ENCODE measurements at regions not wholly inside any gene's neighbourhood (a gene's known extent, or its start where the extent isn't known, plus 50 kb on each side); places are given as distances from the start of the nearest gene placed in this dataset.

DNA sequence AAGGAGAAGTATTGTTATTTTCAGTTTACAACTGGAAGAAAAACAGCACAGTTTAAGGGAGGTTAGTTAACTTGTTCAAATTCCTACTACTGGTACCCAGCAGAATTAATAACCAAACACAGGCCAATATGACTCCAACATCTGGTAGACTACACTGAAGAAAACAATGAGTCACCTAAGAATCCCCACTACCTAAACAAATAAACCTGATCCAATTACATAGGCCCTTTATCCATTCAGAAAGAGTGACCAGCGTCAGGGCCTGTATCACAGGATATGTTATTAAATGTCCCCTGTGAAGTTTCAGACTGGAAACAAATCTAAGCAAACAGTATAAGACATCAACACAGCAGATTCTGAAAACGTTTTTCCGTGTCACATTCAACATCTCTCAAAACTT is 492.5 kb upstream of the INTU start:
- Mint-ChIP-seq H3K4me1 (ENCODE audit: low read depth) (no peaks in the 10 kb centered on the region), H3K4me3 (no peak overlapping the region), H3K36me3 (ENCODE audit: insufficient read depth) (no peaks in the 10 kb centered on the region), H3K27me3 (ENCODE audit: low read depth) (no peaks in the 10 kb centered on the region), H3K9me3 (no peaks in the 10 kb centered on the region)
- ATAC-seq = no peak
- no peak for DNase-seq

DNA sequence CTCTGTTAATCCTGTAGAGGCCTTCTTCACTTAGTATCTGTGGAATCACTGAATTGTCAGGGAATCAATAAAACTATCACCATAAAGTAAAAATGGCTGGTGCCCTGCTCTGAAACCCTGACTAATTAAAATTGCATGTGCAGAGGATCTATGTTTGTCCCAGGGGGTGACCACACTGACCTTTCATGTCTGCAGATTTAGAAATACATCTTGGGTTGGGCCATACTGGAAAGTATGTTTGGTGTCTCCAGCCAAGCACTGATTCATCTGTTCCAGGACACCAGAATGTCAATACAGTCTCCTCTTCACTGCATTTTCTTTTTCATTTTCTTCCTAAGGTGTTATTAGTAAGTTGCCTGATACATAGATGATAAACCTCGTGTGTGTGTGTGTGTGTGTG is 490.9 kb upstream of the INTU start:
- ATAC-seq = no peak
- DNase-seq = no peak
- Mint-ChIP-seq H3K4me3 (no peak overlapping the region), H3K9me3 (no peaks in the 10 kb centered on the region), H3K4me1 (ENCODE audit: low read depth) (no peaks in the 10 kb centered on the region), H3K27me3 (ENCODE audit: low read depth) (no peaks in the 10 kb centered on the region), H3K36me3 (ENCODE audit: insufficient read depth) (no peaks in the 10 kb centered on the region)

DNA sequence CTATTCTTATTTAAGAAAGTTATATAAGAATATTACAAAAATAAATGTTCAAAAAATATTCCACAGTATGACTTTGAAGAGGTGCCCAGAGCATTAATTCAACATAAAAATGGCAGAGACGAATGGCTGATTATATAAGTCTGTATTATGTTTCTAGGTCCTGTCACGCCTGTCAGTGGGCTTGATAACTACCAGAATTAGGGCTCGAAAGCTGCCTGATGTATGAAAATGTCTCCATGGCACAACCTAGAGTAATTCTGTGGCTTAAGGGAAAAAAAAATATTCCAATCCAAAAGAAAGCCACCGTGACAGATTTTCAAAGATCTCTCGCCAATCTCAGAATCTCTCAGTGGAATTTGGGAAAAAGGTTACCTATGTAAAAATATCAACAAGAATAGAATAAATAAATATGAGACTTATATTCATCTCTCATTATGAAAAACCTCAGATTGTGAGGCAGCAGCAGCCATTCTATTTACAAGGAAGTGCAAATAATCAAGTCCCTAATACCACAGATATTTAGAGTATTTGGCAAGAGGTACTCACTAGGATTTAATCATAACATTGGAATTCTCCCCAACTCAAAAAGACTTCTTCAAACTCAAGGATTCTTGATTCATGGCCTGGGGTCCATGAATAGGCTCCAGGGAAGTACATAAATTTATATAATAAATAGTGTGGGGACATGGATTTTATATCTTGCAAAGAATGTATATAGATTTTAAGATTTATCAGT is 489.1 kb upstream of the INTU start:
- Mint-ChIP-seq H3K36me3 (ENCODE audit: insufficient read depth) (no peaks in the 10 kb centered on the region), H3K27me3 (ENCODE audit: low read depth) (no peaks in the 10 kb centered on the region), H3K4me3 (no peak overlapping the region), H3K9me3 (no peaks in the 10 kb centered on the region), H3K4me1 (ENCODE audit: low read depth) (no peaks in the 10 kb centered on the region)
- no peak for ATAC-seq
- DNase-seq = no peak

DNA sequence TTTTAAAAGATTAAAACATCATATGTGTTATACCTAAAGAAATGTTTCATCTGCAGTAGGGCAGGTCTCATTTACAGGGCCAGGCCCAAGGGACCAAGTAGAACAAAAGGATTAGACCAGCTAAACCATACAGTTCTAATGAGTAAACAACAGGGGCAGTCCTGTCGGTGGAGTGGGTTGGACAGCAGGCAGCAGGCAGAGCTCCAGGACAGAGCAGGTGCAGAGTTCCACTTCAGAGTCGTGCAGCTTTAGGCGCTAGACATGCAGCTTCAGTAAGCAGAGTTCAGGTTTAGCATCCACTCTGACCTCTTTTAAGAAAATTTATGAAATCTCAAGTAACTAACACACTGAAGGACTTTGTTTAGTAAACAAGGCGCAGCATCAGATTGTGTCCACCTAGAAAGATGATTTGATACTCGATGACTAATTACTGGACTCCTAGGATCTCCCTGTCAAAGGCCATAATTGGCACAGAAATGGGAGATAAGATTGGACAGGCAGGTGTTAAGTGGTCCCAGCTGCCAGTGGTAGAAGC is 487.7 kb upstream of the INTU start:
- no peak for DNase-seq
- no peak overlapping the region for H3K4me3 Mint-ChIP-seq
- no peak for ATAC-seq
- H3K9me3 Mint-ChIP-seq = no peaks in the 10 kb centered on the region
- no peaks in the 10 kb centered on the region for H3K36me3 Mint-ChIP-seq (ENCODE audit: insufficient read depth)
- no peaks in the 10 kb centered on the region for H3K4me1 Mint-ChIP-seq (ENCODE audit: low read depth)
- H3K27me3 Mint-ChIP-seq (ENCODE audit: low read depth) = no peaks in the 10 kb centered on the region

DNA sequence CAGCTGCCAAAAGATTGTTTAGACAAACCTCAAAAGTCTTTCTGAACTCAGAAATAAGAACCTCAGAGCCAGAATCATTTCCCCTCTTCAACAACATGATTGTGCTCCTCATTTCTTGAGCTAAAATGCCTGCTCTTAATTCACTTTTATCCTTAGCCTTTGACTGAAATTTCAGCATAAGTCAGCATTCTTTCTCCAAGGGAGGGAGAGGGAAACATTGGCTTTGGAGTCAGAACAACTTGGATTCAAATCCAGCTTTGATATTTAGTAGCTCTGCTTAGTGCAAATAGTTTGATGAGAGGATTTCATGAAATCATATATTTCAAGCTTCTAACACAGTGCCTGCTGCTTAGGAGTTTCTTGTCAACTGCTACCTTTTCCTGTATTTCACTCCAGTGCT is 484.6 kb upstream of the INTU start:
- ATAC-seq (no peak), DNase-seq (no peak)
- no peaks in the 10 kb centered on the region for H3K27me3 Mint-ChIP-seq (ENCODE audit: low read depth)
- no peaks in the 10 kb centered on the region for H3K36me3 Mint-ChIP-seq (ENCODE audit: insufficient read depth)
- peaks cover 8% of the 10 kb centered on the region for H3K9me3 Mint-ChIP-seq
- H3K4me3 Mint-ChIP-seq = no peak overlapping the region
- no peaks in the 10 kb centered on the region for H3K4me1 Mint-ChIP-seq (ENCODE audit: low read depth)

DNA sequence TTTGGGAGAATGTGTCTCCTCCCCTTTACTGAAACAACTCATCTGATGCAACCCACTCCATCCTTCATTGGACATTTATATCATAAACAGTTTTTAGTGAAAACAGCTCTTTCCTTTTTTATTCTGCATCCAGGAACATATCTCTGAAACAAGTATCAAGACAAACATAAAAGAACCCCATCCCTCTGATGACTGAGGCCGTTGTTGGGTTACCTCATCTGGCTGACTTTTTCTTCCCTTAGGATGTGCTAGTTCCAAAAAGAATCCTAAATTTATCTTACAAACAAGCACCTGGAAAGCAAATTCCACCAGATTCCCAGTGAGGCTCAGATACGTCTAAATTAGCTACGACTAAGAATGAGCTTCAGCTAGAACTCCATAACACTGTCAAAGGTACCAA is 483.7 kb upstream of the INTU start:
- no peaks in the 10 kb centered on the region for H3K36me3 Mint-ChIP-seq (ENCODE audit: insufficient read depth)
- H3K9me3 Mint-ChIP-seq = peaks cover 10% of the 10 kb centered on the region
- no peak for DNase-seq
- H3K4me1 Mint-ChIP-seq (ENCODE audit: low read depth) = no peaks in the 10 kb centered on the region
- H3K4me3 Mint-ChIP-seq = no peak overlapping the region
- no peak for ATAC-seq
- H3K27me3 Mint-ChIP-seq (ENCODE audit: low read depth) = no peaks in the 10 kb centered on the region

DNA sequence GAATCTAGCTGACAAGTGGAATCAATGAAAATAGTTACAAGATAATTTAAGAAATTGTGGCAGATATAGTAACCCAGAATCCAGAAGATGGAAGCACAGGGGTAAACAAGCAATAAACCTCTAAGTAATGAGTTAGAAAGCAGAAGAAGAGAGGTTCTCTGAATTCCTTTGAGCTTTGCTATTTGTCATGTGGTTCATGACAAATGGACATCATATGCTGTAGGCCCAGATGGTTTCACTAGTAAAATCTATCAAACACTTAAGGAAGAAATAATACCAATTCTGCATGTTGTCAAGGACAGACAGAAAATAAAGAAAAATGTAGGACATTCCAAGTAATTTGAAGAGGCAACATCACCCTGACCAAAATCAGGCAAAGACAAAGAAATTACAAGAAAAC is 480.8 kb upstream of the INTU start:
- peaks cover 13% of the 10 kb centered on the region for H3K9me3 Mint-ChIP-seq
- no peak overlapping the region for H3K4me3 Mint-ChIP-seq
- DNase-seq = no peak
- ATAC-seq = no peak
- H3K4me1 Mint-ChIP-seq (ENCODE audit: low read depth) = no peaks in the 10 kb centered on the region
- H3K27me3 Mint-ChIP-seq (ENCODE audit: low read depth) = no peaks in the 10 kb centered on the region
- no peaks in the 10 kb centered on the region for H3K36me3 Mint-ChIP-seq (ENCODE audit: insufficient read depth)

DNA sequence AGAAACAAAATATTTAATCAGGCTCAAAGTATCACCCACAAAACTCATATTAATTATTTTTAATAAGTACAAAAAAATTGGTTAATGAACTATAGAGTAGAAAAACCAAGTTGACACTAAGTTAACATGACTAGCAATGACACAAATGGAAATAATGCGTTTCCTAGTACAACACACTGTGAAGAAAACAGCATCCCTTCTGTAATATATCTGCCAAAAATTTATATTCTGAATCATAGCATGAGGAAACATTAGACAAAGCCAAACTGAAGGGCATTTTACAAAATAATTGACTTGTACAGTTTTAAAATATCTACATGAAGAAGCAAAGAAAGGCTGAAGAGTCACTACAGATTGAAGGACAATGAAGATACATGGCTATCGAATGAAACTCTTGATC is 477.6 kb upstream of the INTU start:
- H3K4me3 Mint-ChIP-seq = no peak overlapping the region
- H3K9me3 Mint-ChIP-seq = peaks cover 16% of the 10 kb centered on the region
- ATAC-seq (no peak), DNase-seq (no peak)
- H3K27me3 Mint-ChIP-seq (ENCODE audit: low read depth) = no peaks in the 10 kb centered on the region
- no peaks in the 10 kb centered on the region for H3K4me1 Mint-ChIP-seq (ENCODE audit: low read depth)
- no peaks in the 10 kb centered on the region for H3K36me3 Mint-ChIP-seq (ENCODE audit: insufficient read depth)

DNA sequence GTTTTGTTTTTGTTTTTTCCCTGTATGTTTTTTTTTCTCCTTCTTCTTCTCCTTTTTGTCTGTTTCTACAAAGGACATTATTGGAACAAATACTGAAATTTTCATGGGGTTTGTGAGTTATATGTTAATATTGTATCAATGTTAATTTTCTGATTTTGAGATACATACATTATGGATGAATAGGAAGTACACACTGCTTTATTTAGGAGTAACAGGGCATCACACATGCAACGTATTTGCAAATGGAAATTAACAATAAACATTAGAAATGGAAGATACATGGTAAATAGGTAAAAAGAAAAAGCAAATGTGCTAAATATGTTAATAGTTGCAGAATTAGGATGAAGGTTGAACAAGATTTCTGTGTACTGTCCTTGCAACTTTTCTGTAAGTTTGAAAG is 477.2 kb upstream of the INTU start:
- DNase-seq (no peak), ATAC-seq (no peak)
- H3K9me3 Mint-ChIP-seq = peaks cover 16% of the 10 kb centered on the region
- H3K4me1 Mint-ChIP-seq (ENCODE audit: low read depth) = no peaks in the 10 kb centered on the region
- no peak overlapping the region for H3K4me3 Mint-ChIP-seq
- no peaks in the 10 kb centered on the region for H3K36me3 Mint-ChIP-seq (ENCODE audit: insufficient read depth)
- no peaks in the 10 kb centered on the region for H3K27me3 Mint-ChIP-seq (ENCODE audit: low read depth)

DNA sequence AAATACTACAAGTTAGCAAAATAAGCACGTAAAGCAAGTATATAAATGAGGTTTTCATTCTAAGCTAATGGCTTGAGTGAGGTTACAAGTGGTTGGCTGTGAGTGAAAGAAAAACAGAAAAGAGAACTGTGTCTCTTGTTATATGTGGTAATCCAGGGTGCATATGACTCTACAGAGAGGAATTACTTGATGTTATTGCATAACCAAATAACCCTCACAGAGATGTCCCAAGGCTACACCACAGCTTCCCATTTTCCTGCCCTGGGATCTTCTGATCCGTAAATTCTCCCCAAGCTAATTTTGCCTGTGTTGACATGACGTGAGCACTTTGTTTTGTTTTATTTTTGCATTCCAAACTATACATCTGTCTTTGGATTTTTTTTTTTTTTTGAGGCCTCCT is 470.0 kb upstream of the INTU start:
- Mint-ChIP-seq H3K36me3 (ENCODE audit: insufficient read depth) (no peaks in the 10 kb centered on the region), H3K9me3 (peaks cover 13% of the 10 kb centered on the region), H3K4me1 (ENCODE audit: low read depth) (no peaks in the 10 kb centered on the region), H3K4me3 (no peak overlapping the region), H3K27me3 (ENCODE audit: low read depth) (no peaks in the 10 kb centered on the region)
- DNase-seq = no peak
- ATAC-seq = no peak

DNA sequence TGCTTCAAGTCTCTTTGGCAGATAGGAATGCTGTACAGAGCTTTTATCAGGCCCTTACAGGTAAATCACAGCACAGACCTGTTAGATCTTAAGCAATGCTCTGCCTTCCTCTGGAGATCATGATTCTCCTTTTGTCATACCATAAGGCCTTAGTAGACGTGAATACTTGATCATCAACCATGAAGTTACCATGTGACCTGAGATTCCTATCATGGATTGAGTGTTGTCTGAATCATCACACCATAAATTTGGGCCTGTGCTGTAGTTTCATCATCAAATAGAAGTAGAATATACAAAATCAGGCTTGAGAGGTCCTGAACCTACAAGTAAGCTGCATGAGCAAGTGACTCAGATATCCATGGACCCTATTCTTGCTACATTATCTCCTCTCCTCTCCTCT is 466.8 kb upstream of the INTU start:
- Mint-ChIP-seq H3K4me1 (ENCODE audit: low read depth) (no peaks in the 10 kb centered on the region), H3K27me3 (ENCODE audit: low read depth) (no peaks in the 10 kb centered on the region), H3K9me3 (peaks cover 8% of the 10 kb centered on the region), H3K36me3 (ENCODE audit: insufficient read depth) (no peaks in the 10 kb centered on the region), H3K4me3 (no peak overlapping the region)
- no peak for ATAC-seq
- no peak for DNase-seq

DNA sequence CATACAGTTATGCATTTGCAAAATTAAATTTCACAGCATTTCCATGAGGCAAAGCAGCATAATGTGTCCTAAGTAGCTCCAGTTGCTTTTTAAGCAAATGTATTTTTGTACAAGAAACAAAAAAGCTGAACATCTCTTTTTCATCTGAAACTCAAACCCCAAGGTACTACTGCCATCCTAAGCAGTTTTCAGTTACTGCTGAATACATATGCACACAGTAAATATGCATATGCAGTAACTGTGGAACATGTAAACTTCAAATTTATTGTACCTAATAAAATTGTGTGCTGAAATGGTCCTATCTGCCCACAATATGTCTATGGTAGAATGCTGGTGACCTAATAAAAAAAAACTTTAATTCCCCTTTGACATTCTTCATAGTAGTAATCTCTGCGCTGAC is 458.6 kb upstream of the INTU start:
- no peak for ATAC-seq
- Mint-ChIP-seq H3K27me3 (ENCODE audit: low read depth) (no peaks in the 10 kb centered on the region), H3K36me3 (ENCODE audit: insufficient read depth) (no peaks in the 10 kb centered on the region), H3K4me3 (no peak overlapping the region), H3K9me3 (peaks cover 3% of the 10 kb centered on the region), H3K4me1 (ENCODE audit: low read depth) (no peaks in the 10 kb centered on the region)
- DNase-seq = no peak

DNA sequence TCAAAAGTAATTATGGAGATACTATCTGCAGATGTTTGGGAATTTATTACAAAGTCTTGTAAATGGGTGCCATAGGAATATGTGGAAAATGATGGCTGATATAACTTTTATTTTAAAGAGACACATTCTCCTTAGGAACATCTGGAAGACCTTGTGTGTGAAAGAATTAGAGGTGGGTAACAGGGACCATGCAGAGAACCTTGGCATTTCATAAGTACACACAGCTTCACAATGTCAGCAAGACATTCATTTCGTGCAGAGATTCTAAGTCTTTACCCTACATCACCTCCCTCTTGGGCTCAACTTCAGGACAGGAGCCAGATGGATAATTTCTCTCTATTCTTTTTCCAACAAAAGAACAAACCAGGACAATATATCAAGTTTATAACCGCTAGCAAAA is 458.1 kb upstream of the INTU start:
- DNase-seq (no peak), ATAC-seq (no peak)
- Mint-ChIP-seq H3K36me3 (ENCODE audit: insufficient read depth) (no peaks in the 10 kb centered on the region), H3K4me3 (no peak overlapping the region), H3K27me3 (ENCODE audit: low read depth) (no peaks in the 10 kb centered on the region), H3K4me1 (ENCODE audit: low read depth) (no peaks in the 10 kb centered on the region), H3K9me3 (peaks cover 3% of the 10 kb centered on the region)

DNA sequence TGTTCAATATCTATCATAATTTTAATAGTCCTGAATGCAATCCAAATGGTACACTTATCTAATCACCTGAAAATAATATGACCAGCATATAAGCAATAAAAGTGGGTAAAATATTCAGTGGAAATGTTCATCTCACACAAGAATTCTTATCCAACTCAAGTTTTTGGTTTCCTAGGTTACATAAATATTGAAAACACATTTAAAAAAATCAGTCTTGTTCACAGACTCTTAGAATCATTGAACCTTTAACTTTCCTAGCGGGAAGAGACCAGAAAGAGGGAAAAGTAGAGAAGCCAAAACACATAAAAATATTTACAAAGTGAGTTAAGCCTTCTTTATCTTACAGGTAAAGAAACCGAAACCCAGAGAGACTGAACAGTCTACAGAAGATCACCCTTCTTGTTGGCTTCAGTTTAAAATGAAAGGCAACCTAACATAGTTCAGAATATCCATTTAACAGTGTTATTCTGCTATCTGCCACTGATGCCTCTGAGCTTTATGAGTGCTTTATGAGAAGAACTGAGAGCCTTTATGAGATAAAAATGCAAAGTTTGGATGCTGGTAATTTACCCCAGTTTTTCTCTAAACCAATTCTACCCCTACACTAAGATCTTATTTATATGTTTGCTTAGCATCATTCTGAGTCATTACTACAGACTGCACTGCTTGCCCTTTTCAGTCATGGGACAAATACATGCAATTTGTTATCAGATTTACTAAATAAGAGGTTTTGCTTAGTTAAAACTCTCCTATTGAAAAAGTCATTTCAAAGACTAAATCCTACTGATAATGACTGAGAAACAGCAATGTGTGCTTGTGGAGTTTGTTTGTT is 453.3 kb upstream of the INTU start:
- Mint-ChIP-seq H3K4me1 (ENCODE audit: low read depth) (no peaks in the 10 kb centered on the region), H3K27me3 (ENCODE audit: low read depth) (no peaks in the 10 kb centered on the region), H3K36me3 (ENCODE audit: insufficient read depth) (no peaks in the 10 kb centered on the region), H3K4me3 (no peak overlapping the region), H3K9me3 (peaks cover 13% of the 10 kb centered on the region)
- no peak for ATAC-seq
- no peak for DNase-seq

DNA sequence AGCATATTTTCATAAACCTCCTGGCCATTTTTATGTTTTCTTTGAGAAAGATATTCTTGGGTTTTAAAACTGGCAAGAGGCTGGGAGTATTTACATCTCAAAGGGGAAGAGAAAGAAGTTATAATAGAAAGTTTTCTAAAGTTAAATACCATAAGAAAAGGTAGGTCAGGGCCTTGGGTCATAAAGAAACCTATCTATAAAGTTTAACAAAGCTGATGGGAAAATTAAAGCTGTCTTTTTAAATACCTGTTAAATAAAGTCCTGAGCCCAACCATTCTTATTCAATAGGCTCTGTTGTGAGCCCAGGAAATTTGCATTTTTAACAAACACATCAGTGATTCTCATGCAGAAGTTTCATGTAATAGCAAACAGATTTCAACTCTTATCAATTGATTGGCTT is 451.8 kb upstream of the INTU start:
- DNase-seq = no peak
- no peaks in the 10 kb centered on the region for H3K4me1 Mint-ChIP-seq (ENCODE audit: low read depth)
- peaks cover 13% of the 10 kb centered on the region for H3K9me3 Mint-ChIP-seq
- no peaks in the 10 kb centered on the region for H3K27me3 Mint-ChIP-seq (ENCODE audit: low read depth)
- ATAC-seq = no peak
- H3K36me3 Mint-ChIP-seq (ENCODE audit: insufficient read depth) = no peaks in the 10 kb centered on the region
- no peak overlapping the region for H3K4me3 Mint-ChIP-seq
